ENCODE measurements at regions not wholly inside any gene's neighbourhood (a gene's known extent, or its start where the extent isn't known, plus 50 kb on each side); places are given as distances from the start of the nearest gene placed in this dataset.
"Not testable (repeated sequence)": the region's sequence is repeated elsewhere in the genome, so short reads cannot be mapped to it uniquely, and the experiment has no call there.

DNA sequence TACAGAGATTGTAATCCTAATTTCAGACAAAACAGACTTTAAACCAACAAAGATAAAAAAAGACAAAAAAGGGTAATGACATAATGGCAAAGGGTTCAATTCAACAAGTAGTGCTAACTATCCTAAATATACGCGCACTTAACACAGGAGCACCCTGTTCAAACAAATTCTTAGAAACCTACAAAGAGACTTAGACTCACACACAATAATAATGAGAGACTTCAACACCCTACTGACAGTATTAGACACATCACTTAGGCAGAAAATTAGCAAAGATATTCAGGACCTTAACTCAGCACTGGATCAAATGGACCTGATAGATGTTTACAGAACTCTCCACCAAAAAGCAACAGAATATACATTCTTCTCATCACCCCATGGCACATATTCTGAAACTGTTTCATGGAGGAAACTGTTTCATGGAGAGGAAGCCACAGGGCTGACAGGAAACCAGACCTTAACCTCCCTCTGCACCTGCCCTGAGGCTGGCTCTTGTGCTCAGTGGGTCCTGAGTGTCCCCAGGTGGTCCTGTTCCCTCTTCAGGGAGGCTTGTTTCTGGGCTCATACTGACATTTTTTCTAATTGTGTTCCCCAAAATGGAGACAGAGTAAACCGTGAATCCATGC is 54.7 kb downstream of the OR4M2 start:
- H3K36me3 ChIP-seq; intact Hi-C loops (cut with DNase I); DNase-seq; H3K4me3 ChIP-seq; ATAC-seq; H3K27ac ChIP-seq; H3K4me1 ChIP-seq; H3K9me3 ChIP-seq; H3K27me3 ChIP-seq (ENCODE audit: low read depth): not testable (repeated sequence)

DNA sequence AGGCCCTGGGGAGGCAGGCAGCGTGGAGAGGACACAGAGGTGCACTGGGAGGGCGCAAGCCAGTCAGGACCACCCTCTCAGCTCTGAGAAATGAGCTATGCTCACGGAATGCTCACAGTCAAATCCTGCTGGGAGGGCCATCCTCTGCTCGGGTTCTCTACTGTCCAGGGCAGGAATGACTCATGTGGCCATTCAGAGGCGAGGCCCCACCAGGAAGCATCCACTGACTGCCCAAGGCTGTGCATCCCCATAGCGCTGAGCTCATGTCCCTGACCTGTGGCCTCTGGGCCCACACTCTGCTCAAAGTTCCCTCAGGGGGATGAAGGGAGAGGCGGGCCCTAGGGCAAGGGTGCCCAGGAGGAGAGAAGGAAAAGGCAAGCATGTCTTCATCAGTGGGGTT is 57.2 kb downstream of the OR4M2 start:
- H3K27ac ChIP-seq; H3K36me3 ChIP-seq; H3K9me3 ChIP-seq; DNase-seq; H3K4me3 ChIP-seq; H3K4me1 ChIP-seq; H3K27me3 ChIP-seq (ENCODE audit: low read depth); intact Hi-C loops (cut with DNase I); ATAC-seq: not testable (repeated sequence)

DNA sequence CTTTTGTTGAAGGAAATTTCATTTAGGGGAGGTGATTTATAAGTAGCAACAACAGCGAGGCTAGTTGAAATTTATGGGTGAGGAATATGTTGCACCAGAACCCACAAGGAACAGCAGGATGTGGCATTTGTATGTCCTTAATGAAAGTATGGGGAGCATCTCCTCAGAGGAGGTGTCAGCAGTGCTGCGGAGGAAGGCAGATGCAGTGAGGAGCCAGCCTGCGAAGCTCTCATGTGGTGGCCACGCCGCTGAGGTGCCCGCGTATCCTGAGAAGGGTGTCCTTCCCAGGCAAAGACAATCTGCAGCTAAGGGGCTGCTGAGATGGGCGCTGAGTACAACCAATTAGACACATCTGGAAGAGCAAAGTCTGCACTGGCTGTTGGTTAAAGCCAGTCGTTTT is 60.8 kb downstream of the OR4M2 start:
- intact Hi-C loops (cut with DNase I); H3K4me1 ChIP-seq; DNase-seq; H3K27me3 ChIP-seq (ENCODE audit: low read depth); H3K4me3 ChIP-seq; ATAC-seq; H3K27ac ChIP-seq; H3K36me3 ChIP-seq; H3K9me3 ChIP-seq: not testable (repeated sequence)

DNA sequence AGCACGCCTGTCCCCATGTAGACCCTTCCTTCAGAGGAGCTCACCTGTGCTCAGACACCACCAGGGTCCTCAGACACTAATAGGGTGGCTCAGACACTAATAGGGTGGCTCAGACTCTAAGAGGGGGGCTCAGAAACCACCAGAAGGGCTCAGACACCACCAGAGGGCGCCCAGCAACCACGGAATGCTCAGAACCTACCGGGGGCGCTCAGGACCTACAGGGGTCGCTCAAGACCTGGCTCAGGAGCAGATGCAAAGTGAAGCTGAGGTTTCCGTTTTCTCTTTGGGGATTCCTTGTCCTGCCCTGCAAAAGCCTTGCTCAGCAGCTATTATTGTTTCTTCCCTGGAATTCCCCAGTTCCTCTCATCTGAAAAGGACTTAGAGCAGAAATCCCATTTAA is 67.8 kb downstream of the OR4M2 start:
- H3K27ac ChIP-seq; H3K36me3 ChIP-seq; H3K9me3 ChIP-seq; H3K4me3 ChIP-seq; H3K4me1 ChIP-seq; intact Hi-C loops (cut with DNase I); H3K27me3 ChIP-seq (ENCODE audit: low read depth); DNase-seq: not testable (repeated sequence)
- ATAC-seq = peak in 1 of 2 donors; percentile 58

DNA sequence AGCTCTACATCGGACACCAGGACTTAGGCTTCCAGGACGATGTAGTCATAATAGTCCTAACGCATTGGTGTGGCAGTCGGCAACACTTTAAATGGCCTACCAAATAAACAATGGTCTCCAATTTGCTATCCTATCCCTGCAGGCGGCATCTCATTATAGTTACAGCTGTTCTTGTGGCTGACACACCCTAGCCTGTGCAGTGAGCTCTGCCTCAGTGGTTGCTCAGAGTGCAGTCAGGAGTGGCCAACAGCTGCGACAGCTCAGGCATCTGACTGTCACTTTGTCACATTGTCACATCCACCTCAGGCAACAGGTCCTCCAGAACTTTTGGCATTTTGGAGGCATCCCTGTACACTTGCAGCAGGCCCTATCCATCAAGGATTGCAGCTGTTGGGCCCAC is 77.9 kb downstream of the OR4M2 start:
- intact Hi-C loops (cut with DNase I); ATAC-seq: not testable (repeated sequence)

DNA sequence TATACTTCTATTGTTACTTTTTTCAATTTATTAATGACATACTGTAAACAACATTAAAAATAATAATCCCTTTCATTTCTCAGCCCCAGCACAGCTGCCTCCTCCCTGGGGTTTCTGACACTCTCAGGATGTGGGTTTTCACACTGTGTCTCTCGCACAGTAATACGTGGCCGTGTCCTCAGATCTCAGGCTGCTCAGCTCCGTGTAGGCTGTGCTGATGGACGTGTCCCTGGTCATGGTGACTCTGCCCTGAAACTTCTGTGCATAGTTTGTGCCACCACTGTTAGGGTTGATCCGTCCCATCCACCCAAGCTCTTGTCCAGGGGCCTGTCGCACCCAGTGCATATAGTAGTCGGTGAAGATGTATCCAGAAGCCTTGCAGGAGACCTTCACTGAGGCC is 80.0 kb downstream of the OR4M2 start:
- H3K27ac ChIP-seq = not testable (repeated sequence)
- ATAC-seq = peak in 1 of 2 donors; percentile 34

More for the DNA sequence above, 77.9 kb downstream of the OR4M2 start:
- not testable (repeated sequence) for H3K27me3 ChIP-seq (ENCODE audit: low read depth); DNase-seq; H3K4me3 ChIP-seq; H3K4me1 ChIP-seq; H3K36me3 ChIP-seq; H3K27ac ChIP-seq; H3K9me3 ChIP-seq

DNA sequence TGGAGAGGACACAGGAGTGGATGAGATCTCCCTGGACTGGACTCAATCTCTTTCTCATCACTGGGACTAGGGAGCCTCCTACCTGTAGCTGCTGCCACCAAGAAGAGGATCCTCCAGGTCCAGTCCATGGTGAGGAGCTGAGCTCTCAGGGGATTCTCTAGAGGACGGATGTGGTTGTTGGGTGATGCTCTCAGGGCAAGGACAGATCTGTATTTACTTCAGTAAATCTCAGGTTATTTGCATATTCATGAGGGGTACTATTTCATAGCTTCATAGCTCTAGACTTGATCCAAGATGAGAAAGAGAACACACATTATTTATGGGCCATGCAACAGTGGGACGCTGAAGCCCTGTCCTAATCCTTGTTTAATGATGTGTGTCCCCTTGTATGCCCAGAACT is 80.4 kb downstream of the OR4M2 start:
- H3K27ac ChIP-seq; H3K9me3 ChIP-seq; H3K4me3 ChIP-seq; intact Hi-C loops (cut with DNase I); H3K4me1 ChIP-seq; H3K27me3 ChIP-seq (ENCODE audit: low read depth); H3K36me3 ChIP-seq; DNase-seq: not testable (repeated sequence)
- peak; percentile 41 to 68 for ATAC-seq

More for the DNA sequence above, 80.0 kb downstream of the OR4M2 start:
- H3K9me3 ChIP-seq; intact Hi-C loops (cut with DNase I); H3K27me3 ChIP-seq (ENCODE audit: low read depth); H3K4me3 ChIP-seq; H3K36me3 ChIP-seq; H3K4me1 ChIP-seq; DNase-seq: not testable (repeated sequence)

DNA sequence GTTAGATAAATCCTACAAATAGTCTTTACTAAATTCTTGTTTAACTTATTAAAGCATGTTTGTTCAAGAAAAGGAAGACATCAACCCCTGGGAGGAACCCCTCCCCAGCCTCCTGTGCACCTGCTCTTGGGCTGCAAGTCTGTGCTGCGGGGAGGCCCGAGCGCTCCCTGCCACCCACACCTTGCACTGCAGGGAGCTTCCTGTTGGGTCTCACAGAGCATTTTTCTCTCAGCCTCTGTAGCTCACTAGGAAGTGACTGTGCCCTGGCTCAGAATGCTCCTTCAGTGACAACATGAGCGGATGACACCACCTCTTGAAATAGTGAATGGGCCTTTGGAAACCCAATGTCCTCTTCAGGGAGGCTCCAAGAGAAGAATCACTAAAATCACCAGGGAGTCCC is 81.1 kb downstream of the OR4M2 start:
- H3K27me3 ChIP-seq (ENCODE audit: low read depth); intact Hi-C loops (cut with DNase I); H3K4me3 ChIP-seq; H3K4me1 ChIP-seq; H3K36me3 ChIP-seq; DNase-seq; H3K9me3 ChIP-seq; H3K27ac ChIP-seq: not testable (repeated sequence)
- peak; percentile 37 to 54 for ATAC-seq

DNA sequence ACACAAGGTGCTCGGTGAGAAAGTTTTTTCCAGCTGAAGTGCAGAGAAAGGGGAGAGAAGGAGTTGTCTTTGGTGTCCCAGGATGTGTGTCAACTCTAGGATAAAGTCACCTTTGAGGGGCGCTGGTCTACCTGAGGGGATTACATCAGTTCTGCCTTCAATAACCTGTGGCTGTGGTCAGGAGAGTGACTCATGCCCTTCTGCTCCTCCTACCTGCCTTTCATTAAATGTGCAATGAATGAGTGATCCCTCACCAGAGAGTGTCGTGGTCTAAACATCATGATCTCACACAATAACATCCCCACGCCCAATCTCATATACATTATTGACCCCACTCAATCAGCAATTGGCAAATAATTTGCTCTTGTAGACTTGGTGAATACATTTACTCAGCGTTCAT is 83.4 kb downstream of the OR4M2 start:
- intact Hi-C loops (cut with DNase I); H3K27ac ChIP-seq; ATAC-seq; H3K9me3 ChIP-seq; H3K4me1 ChIP-seq; H3K27me3 ChIP-seq (ENCODE audit: low read depth); H3K36me3 ChIP-seq; H3K4me3 ChIP-seq; DNase-seq: not testable (repeated sequence)

DNA sequence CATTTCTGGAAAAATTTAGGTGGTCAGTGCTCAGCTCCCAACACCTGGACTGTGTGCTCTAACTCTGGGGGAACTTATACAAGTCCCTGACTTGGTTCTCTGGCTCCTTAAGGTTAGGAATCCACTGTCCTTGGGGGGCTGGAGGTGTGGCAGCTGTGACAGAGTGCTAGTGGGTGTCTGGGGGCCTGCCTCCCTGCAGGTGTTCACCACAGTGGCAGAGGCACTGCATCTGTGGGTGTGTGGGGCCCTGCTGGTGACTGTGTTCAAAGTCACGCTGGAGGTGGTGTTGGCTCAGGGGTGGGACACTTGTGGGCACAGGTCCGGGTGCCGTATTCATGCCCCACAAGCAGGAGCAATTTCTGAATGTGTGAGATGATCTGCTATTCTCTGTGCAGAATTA is 87.2 kb downstream of the OR4M2 start:
- H3K4me1 ChIP-seq; H3K36me3 ChIP-seq; H3K27me3 ChIP-seq (ENCODE audit: low read depth); H3K9me3 ChIP-seq; DNase-seq; H3K27ac ChIP-seq; intact Hi-C loops (cut with DNase I); H3K4me3 ChIP-seq: not testable (repeated sequence)
- peak in 1 of 2 donors; percentile 43 for ATAC-seq

DNA sequence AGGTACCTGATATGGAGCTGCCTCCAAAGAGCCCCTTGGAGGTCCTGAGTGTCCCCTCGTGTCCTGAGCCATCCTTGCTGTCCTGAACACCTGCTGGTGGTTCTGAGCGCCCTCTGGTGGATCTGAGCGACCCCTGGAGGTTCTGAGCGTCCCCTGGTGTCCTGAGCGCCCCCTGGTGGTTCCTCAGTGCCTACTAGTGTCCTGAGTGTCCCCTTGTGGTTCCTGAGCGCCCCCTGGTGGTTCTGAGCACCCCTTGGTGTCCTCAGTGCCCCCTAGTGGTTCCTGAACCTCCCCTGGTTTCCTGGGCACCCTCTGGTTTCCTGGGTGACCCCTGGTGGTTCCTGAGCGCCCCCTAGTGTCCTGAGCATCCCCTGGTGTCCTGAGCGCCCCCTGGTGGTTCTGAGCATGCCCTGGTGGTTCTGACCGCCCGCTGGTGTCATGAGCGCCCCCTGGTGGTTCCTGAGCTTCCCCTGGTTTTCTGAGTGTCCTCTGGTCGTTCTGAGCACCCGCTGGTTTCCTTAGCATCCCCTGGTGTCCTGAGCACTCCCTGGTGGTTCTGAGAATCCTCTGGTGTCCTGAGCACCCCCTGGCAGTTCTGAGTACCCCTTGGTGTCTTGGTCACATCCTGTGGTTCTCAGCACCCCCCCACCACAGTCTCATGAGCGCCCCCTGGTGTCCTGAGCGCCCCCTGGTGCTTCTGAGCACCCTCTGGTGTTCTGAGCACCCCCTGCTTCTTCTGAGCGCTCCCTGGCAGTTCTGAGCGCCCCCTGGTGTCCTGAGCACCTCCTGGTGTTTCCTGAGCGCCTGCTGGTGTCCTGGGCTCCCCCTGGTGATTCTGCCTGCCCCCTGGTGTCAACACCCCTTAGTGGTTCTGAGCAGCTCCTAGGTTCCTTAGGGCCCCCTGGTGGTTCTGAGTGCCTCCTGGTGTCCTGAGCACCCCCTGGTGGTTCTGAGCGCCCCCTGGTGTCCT is 93.0 kb downstream of the OR4M2 start:
- H3K27ac ChIP-seq; H3K9me3 ChIP-seq; H3K4me1 ChIP-seq; DNase-seq; H3K27me3 ChIP-seq (ENCODE audit: low read depth); H3K36me3 ChIP-seq; intact Hi-C loops (cut with DNase I); H3K4me3 ChIP-seq: not testable (repeated sequence)
- peak; percentile 74 to 96 for ATAC-seq

DNA sequence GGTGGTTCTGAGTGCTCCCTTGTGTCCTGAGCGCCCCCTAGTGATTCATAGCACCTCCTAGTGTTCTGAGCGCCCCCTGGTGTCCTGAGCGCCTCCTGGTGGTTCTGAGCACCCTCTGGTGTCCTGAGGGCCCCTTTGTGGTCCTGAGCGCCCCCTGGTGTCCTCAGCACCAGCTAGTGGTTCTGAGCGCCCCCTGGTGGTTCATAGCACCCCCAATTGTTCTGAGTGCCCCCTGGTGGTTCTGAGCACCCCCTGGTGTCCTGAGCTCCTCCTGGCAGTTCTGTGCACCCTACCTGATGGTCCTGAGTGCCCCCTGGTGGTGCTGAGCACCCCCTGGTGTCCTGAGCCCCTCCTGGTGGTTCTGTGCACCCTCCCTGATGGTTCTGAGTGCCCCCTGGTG is 93.8 kb downstream of the OR4M2 start:
- H3K4me3 ChIP-seq; DNase-seq; intact Hi-C loops (cut with DNase I); H3K36me3 ChIP-seq; H3K27ac ChIP-seq; H3K4me1 ChIP-seq; H3K9me3 ChIP-seq; H3K27me3 ChIP-seq (ENCODE audit: low read depth): not testable (repeated sequence)
- peak in 1 of 2 donors; percentile 62 for ATAC-seq

DNA sequence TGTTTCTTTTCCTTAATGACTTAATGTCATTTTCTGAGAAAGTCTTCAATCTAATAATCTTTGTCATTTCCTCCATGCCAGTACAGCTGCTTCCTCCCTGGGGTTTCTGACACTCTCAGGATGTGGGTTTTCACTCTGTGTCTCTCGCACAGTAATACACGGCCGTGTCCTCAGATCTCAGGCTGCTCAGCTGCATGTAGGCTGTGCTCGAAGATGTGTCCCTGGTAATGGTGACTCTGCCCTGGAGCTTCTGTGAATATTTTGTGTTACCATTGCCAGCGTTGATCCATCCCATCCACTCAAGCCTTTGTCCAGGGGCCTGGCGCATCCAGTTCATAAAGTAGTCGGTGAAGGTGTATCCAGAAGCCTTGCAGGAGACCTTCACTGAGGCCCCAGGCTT is 97.6 kb downstream of the OR4M2 start:
- H3K4me3 ChIP-seq; H3K4me1 ChIP-seq; H3K36me3 ChIP-seq; intact Hi-C loops (cut with DNase I); H3K27ac ChIP-seq; ATAC-seq; H3K27me3 ChIP-seq (ENCODE audit: low read depth); DNase-seq; H3K9me3 ChIP-seq: not testable (repeated sequence)

DNA sequence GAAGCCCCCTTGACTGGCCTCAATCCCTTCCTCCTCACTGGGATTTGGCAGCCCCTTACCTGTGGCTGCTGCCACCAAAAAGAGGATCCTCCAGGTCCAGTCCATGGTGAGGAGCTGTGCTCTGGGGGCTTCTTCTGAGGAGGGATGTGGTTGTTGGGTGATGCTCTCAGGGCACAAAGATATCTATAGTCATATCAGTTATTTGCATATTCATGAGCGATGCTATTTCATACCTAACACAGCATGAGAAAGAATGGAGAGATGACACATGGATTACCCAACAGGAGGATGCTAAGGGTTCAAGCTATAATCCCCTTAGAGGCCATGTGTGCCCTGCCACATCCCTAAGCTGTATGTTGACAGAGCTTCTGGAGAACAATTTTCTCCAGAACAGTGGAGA is 98.1 kb downstream of the OR4M2 start:
- intact Hi-C loops (cut with DNase I); H3K4me1 ChIP-seq; H3K36me3 ChIP-seq; H3K9me3 ChIP-seq; H3K4me3 ChIP-seq; H3K27ac ChIP-seq; DNase-seq; ATAC-seq; H3K27me3 ChIP-seq (ENCODE audit: low read depth): not testable (repeated sequence)
